Panc1 (cell line): ENCODE measurements at regions not wholly inside any gene's neighbourhood (a gene's known extent, or its start where the extent isn't known, plus 50 kb on each side); places are given as distances from the start of the nearest gene placed in this dataset.

Experiments used
- ATAC-seq: fragments of 200-7000 bp; cut with Tn5 transposase; 2 replicates; pipeline ENCODE4 v1.9.1; 2020; ENCODE audit warnings: mild to moderate bottlenecking, moderate library complexity
- BruUV-seq: library from RNA; stranded (reverse); fragments of 400-500 nt; replicated peaks from 2 replicates; lab custom pipeline; 2021; lab: Mats Ljungman, UMichigan
- CTCF ChIA-PET: fragments of 300-600 bp; sonication (Branson Sonifier 250); formaldehyde crosslinking; loops from one replicate; lab custom pipeline; 2022; ENCODE audit warnings: antibody characterized with exemption; lab: Charles Lee
- POLR2A ChIA-PET: fragments of 300-600 bp; sonication (Branson Sonifier 250); formaldehyde crosslinking; loops from one replicate; lab custom pipeline; 2022; ENCODE audit warnings: antibody characterized with exemption; lab: Charles Lee
- DNase-seq: peaks from one replicate; pipeline ENCODE4 v3.0.0-alpha.2; 2010; ENCODE audit warnings: low read depth, low spot score
- H3K27ac ChIP-seq: 2 replicates; pipeline ENCODE4 v1.5.1; 2011; ENCODE audit warnings: mild to moderate bottlenecking, low read length, inconsistent platforms
- H3K27me3 ChIP-seq: fragments of 200-500 bp; sonication (Bioruptor generic); 2 replicates; pipeline ENCODE4 v1.6.0; 2014; ENCODE audit warnings: low read length, inconsistent platforms; ENCODE audit not compliant: control insufficient read depth, insufficient read depth
- H3K36me3 ChIP-seq: fragments of 200-500 bp; sonication (Bioruptor generic); 2 replicates; pipeline ENCODE4 v1.5.1; 2014; ENCODE audit warnings: inconsistent platforms, mild to moderate bottlenecking, low read length, moderate library complexity; ENCODE audit not compliant: control insufficient read depth, insufficient read depth
- H3K4me1 ChIP-seq: 2 replicates; pipeline ENCODE4 v1.5.1; 2011; ENCODE audit warnings: inconsistent platforms, mild to moderate bottlenecking, low read length, moderate library complexity; ENCODE audit not compliant: control insufficient read depth, insufficient read depth
- H3K4me3 ChIP-seq, 2 experiments: 2 replicates each; pipeline ENCODE4 v1.5.1; 2011 to 2012; ENCODE audit warnings: low read depth in 2 of 2, low read length in 2 of 2, mild to moderate bottlenecking in 2 of 2, inconsistent platforms in 1 of 2, moderate library complexity in 1 of 2
- H3K9me3 ChIP-seq: fragments of 200-500 bp; sonication (Bioruptor generic); 2 replicates; pipeline ENCODE4 v1.5.1; 2014; ENCODE audit warnings: low read depth, mild to moderate bottlenecking, inconsistent platforms, low read length, moderate library complexity; ENCODE audit not compliant: control insufficient read depth, insufficient read depth
- POLR2AphosphoS5 ChIP-seq: IDR thresholded peaks from 2 replicates; pipeline ENCODE4 v1.6.1; 2012; ENCODE audit warnings: mild to moderate bottlenecking, low read depth, low read length, moderate library complexity
- SIN3A ChIP-seq: IDR thresholded peaks from 2 replicates; pipeline ENCODE4 v1.6.1; 2012; ENCODE audit warnings: low read depth, mild to moderate bottlenecking, low read length, moderate library complexity, borderline replicate concordance; ENCODE audit not compliant: insufficient read depth
- TCF7L2 ChIP-seq: IDR thresholded peaks from 2 replicates; pipeline ENCODE4 v1.6.1; 2011; ENCODE audit warnings: mild to moderate bottlenecking, low read depth, low read length, inconsistent platforms
- in situ Hi-C: cut with HindIII; loops from 2 replicates; pipeline ENCODE4 v1.10.0; 2016; ENCODE audit warnings: low sequenced_read_pairs, low pct_unique_long_range_greater_than_20kb
- intact Hi-C: fragments of 100-400 bp; cut with micrococcal nuclease; formaldehyde crosslinking; loops from one replicate; pipeline ENCODE4 v1.10.0; 2022; ENCODE audit not compliant: unreplicated experiment
- TF ChIP-seq, protein P1 (sequence below): fragments of 450-650 bp; IDR thresholded peaks from 2 replicates; pipeline ENCODE4 v1.5.1; 2017; ENCODE audit warnings: mild to moderate bottlenecking
- TF ChIP-seq, protein P2 (sequence below), 2 experiments: IDR thresholded peaks; 2 replicates each; pipeline ENCODE4 v1.6.1; 2011 to 2012; ENCODE audit warnings: low read depth in 2 of 2, control low read depth in 1 of 2, low read length in 1 of 2, mild to moderate bottlenecking in 1 of 2, moderate library complexity in 1 of 2; ENCODE audit not compliant: insufficient read depth in 1 of 2

DNA sequence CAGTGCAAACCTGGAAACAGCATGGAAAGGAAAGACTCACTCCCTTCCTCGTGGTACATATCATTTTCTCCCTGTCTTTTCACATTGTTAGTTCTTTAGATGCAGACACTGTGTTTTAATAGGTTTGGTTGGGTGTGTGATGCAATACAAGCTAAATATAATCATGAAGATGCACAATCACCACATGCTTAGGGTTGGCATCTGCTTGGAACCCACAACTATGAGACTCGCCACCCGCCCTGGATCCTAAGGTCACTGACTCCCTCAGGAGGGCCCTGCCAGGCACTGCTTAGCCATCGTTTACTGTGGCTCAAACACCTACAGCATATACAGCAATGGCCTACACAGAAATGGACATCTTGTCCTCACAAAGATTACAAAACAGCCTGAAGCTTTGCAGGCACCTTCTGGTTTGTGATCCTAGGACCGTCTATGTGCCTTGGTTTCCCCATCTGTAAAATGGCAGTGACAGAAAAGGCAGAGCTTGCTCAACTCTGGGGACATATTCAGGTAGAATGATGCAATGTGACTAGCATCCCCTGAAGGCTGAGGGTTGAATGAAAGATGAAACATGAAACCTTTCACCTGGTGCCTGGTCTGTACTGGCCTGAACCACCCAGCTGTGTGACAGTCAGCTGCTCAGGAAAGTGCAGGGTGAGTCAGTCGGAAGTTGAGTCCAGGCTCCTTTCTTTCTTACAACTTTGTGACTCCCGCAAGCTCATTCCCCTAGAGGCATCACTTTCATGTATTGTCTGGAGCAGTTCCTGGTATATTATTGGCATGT is 123.6 kb upstream of the PFN2 start:
- intact Hi-C loops, result no loop called here
- CTCF ChIA-PET, result no interaction called here
- Histone ChIP-seq H3K36me3 (no peaks in the 10 kb centered on the region), H3K9me3 (no peaks in the 10 kb centered on the region), H3K4me3 (no peak overlapping the region), H3K27me3 (no peaks in the 10 kb centered on the region), H3K4me1 (no peaks in the 10 kb centered on the region), H3K27ac (no peak overlapping the region; the same call in 1 of the 2 replicates)
- DNase-seq, result no peak
- POLR2A ChIA-PET, result no interaction called here
- TF ChIP-seq, protein P1, sequence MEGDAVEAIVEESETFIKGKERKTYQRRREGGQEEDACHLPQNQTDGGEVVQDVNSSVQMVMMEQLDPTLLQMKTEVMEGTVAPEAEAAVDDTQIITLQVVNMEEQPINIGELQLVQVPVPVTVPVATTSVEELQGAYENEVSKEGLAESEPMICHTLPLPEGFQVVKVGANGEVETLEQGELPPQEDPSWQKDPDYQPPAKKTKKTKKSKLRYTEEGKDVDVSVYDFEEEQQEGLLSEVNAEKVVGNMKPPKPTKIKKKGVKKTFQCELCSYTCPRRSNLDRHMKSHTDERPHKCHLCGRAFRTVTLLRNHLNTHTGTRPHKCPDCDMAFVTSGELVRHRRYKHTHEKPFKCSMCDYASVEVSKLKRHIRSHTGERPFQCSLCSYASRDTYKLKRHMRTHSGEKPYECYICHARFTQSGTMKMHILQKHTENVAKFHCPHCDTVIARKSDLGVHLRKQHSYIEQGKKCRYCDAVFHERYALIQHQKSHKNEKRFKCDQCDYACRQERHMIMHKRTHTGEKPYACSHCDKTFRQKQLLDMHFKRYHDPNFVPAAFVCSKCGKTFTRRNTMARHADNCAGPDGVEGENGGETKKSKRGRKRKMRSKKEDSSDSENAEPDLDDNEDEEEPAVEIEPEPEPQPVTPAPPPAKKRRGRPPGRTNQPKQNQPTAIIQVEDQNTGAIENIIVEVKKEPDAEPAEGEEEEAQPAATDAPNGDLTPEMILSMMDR, result no peak
- TF ChIP-seq TCF7L2, result no peak
- TF ChIP-seq, protein P2, sequence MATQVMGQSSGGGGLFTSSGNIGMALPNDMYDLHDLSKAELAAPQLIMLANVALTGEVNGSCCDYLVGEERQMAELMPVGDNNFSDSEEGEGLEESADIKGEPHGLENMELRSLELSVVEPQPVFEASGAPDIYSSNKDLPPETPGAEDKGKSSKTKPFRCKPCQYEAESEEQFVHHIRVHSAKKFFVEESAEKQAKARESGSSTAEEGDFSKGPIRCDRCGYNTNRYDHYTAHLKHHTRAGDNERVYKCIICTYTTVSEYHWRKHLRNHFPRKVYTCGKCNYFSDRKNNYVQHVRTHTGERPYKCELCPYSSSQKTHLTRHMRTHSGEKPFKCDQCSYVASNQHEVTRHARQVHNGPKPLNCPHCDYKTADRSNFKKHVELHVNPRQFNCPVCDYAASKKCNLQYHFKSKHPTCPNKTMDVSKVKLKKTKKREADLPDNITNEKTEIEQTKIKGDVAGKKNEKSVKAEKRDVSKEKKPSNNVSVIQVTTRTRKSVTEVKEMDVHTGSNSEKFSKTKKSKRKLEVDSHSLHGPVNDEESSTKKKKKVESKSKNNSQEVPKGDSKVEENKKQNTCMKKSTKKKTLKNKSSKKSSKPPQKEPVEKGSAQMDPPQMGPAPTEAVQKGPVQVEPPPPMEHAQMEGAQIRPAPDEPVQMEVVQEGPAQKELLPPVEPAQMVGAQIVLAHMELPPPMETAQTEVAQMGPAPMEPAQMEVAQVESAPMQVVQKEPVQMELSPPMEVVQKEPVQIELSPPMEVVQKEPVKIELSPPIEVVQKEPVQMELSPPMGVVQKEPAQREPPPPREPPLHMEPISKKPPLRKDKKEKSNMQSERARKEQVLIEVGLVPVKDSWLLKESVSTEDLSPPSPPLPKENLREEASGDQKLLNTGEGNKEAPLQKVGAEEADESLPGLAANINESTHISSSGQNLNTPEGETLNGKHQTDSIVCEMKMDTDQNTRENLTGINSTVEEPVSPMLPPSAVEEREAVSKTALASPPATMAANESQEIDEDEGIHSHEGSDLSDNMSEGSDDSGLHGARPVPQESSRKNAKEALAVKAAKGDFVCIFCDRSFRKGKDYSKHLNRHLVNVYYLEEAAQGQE (IDR thresholded peaks at IDR 0.05; ENCODE audit: insufficient read depth in 1 of 2, low read depth in 2 of 2, low read length in 1 of 2), result no peak
- TF ChIP-seq POLR2AphosphoS5, result no peak
- no peak for TF ChIP-seq SIN3A
- BruUV-seq, result no TSS peak
- no peak for ATAC-seq
- in situ Hi-C loops, result no loop called here

DNA sequence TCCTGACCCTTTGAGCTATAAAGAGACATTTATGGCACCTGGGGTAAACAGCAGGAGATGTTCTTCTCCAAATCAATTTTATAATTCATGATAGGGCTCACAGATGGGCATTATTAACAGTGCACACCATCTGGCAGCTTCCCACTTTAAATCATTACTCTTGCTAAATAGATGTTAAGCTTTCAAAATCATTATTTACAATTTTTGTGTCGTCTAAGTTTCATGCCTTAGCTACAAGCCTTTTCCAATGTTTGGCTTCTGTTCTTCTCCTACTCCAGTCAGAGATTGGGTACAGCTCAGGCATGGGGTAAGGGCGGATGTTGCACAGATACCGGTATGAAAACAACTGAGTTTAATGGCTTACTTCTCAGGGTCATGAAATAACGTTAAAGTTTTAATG is 120.9 kb upstream of the PFN2 start:
- Histone ChIP-seq H3K27ac (no peak overlapping the region), H3K4me3 (no peak overlapping the region), H3K9me3 (no peaks in the 10 kb centered on the region; the same call in 1 of the 2 replicates), H3K36me3 (no peaks in the 10 kb centered on the region), H3K4me1 (no peaks in the 10 kb centered on the region), H3K27me3 (no peaks in the 10 kb centered on the region)
- no peak for ATAC-seq
- CTCF ChIA-PET, result no interaction called here
- no TSS peak for BruUV-seq
- intact Hi-C loops, result no loop called here
- in situ Hi-C loops, result no loop called here
- DNase-seq, result no peak
- TF ChIP-seq POLR2AphosphoS5 (no peak), TCF7L2 (no peak)
- POLR2A ChIA-PET, result no interaction called here

DNA sequence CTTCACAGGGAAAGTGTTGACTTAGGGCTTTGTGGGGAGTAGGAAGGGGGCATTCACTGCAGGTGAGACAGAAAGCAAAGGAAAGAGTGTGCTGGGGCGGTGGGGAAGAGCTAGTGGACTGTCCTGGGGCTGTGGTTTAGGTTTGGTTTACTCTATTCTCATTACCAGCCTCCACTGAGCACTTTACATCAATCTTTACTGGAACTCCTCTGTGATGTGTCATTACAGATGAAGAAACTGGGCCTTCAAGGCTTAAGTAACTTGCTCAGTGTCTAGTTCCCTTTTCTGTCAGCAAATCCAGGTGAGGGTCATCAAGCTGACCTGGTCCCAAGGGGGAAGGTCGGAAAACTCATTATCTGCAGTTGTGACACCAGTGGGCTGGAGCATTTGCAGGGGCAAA is 120.2 kb upstream of the PFN2 start:
- ChIA-PET CTCF (no interaction called here), POLR2A (no interaction called here)
- DNase-seq (no peak), ATAC-seq (no peak)
- Histone ChIP-seq H3K27ac (no peak overlapping the region), H3K36me3 (no peaks in the 10 kb centered on the region), H3K4me1 (no peaks in the 10 kb centered on the region), H3K9me3 (no peaks in the 10 kb centered on the region; the same call in 1 of the 2 replicates), H3K4me3 (no peak overlapping the region), H3K27me3 (no peaks in the 10 kb centered on the region)
- TF ChIP-seq SIN3A (no peak), TCF7L2 (no peak), POLR2AphosphoS5 (no peak)
- TF ChIP-seq, protein P1, result no peak
- TF ChIP-seq, protein P2 (IDR thresholded peaks at IDR 0.05; ENCODE audit: insufficient read depth in 1 of 2, low read depth in 2 of 2, low read length in 1 of 2), result no peak
- in situ Hi-C loops, result no loop called here
- BruUV-seq, result no TSS peak
- intact Hi-C loops, result no loop called here
